ENCODE measurements at regions not wholly inside any gene's neighbourhood (a gene's known extent, or its start where the extent isn't known, plus 50 kb on each side); places are given as distances from the start of the nearest gene placed in this dataset.

- H4K20me1 ChIP-seq (replicated peaks in 1 of 2; ENCODE audit: control insufficient read depth in 1 of 2, insufficient read depth in 2 of 2, low read length in 2 of 2), result no peaks in the 10 kb centered on the region
- FAIRE-seq, result no peak
- no peak overlapping the region for H3K23ac ChIP-seq (ENCODE audit: insufficient read length)
- H3K27ac ChIP-seq (ENCODE audit: low read depth, low read length), result no peak overlapping the region
- ChIA-PET CTCF (ENCODE audit: partially characterized antibody) (interaction anchor here (0.7 to 7.9 kb wide), 13 partner anchors 15 to 1389 kb away, joined by 3 to 103 read pairs (median 5); partner anchors contain the start of gene EDN1), POLR2A (ENCODE audit: partially characterized antibody) (no interaction called here)
- H3K36me3 ChIP-seq (ENCODE audit: control insufficient read depth in 2 of 4, insufficient read depth in 4 of 4, low read length in 3 of 4), result no peaks in the 10 kb centered on the region
- H3K23me2 ChIP-seq (ENCODE audit: low read depth, low read length), result no peaks in the 10 kb centered on the region
- no peak overlapping the region for H2AK5ac ChIP-seq (ENCODE audit: low read depth, low read length)
- no peak overlapping the region for H3K4me2 ChIP-seq (ENCODE audit: insufficient read depth in 1 of 2, low read depth in 2 of 2, low read length in 2 of 2)
- no peaks in the 10 kb centered on the region for H3K79me2 ChIP-seq (ENCODE audit: control insufficient read depth in 1 of 2, insufficient read depth in 2 of 2, low read length in 2 of 2)
- no peak overlapping the region for H3K56ac ChIP-seq (replicated peaks; ENCODE audit: insufficient read length, low read depth, low read length)
- no peak overlapping the region for H3K18ac ChIP-seq (ENCODE audit: extremely low read depth, low read length)
- peaks cover 0 to 4% (median under 1%) of the 10 kb centered on the region in 4 experiments; a peak in 2 of 7 replicates for H3K4me1 ChIP-seq (replicated peaks in 1 of 4; ENCODE audit: control insufficient read depth in 3 of 4, insufficient read depth in 4 of 4, low read length in 3 of 4)
- no peak overlapping the region for H2BK20ac ChIP-seq (ENCODE audit: low read length)
- H3K79me1 ChIP-seq (ENCODE audit: low read depth, low read length), result no peaks in the 10 kb centered on the region
- no peak overlapping the region for H3K14ac ChIP-seq (ENCODE audit: insufficient read length)
- no peak overlapping the region for H3K4ac ChIP-seq (replicated peaks; ENCODE audit: insufficient read length, low read depth, low read length)
- H3K9me3 ChIP-seq (ENCODE audit: insufficient read depth in 2 of 2, low read depth in 1 of 2, low read length in 1 of 2), result no peaks in the 10 kb centered on the region
- no peak for DNase-seq (ENCODE audit: low read depth in 1 of 2, low spot score in 2 of 2)
- no peak overlapping the region for H3K4me3 ChIP-seq (ENCODE audit: extremely low read depth in 1 of 4, insufficient read depth in 2 of 4, low read depth in 3 of 4, low read length in 4 of 4)
- no peak overlapping the region for H2BK5ac ChIP-seq (ENCODE audit: low read depth, low read length)
- H2AFZ ChIP-seq (ENCODE audit: low read length), result no peak overlapping the region
- no peak overlapping the region for H4K5ac ChIP-seq (ENCODE audit: insufficient read length, low read depth, low read length)
- H3K9ac ChIP-seq (replicated peaks in 1 of 4; ENCODE audit: extremely low read depth in 1 of 4, low read depth in 3 of 4, low read length in 3 of 4), result no peak overlapping the region
- H2BK120ac ChIP-seq (replicated peaks; ENCODE audit: low read depth, low read length), result no peak overlapping the region
- H3K27me3 ChIP-seq (replicated peaks in 1 of 4; ENCODE audit: control insufficient read depth in 3 of 4, extremely low read depth in 1 of 4, insufficient read depth in 3 of 4, low read length in 3 of 4), result no peaks in the 10 kb centered on the region
- no peak overlapping the region for H4K91ac ChIP-seq (replicated peaks; ENCODE audit: insufficient read length, low read length)
- H4K8ac ChIP-seq (ENCODE audit: extremely low read depth, insufficient read depth, low read length), result no peak overlapping the region
- no peak overlapping the region for H2BK15ac ChIP-seq (ENCODE audit: low read length)
- no peak overlapping the region for H2BK12ac ChIP-seq (ENCODE audit: low read depth, low read length)
- 82% methylated on average over 8 of the region's 8 CpGs; no CpG with 5 or more reads in 1 of the 2 experiments for WGBS, 2 experiments (ENCODE audit: extremely low coverage in 1 of 2, insufficient coverage in 1 of 2, insufficient read length in 1 of 2, insufficient replicate concordance in 2 of 2, low coverage in 1 of 2, low lambda C conversion rate in 2 of 2, missing lambda C conversion rate in 1 of 2)
- TF ChIP-seq HDAC6 (IDR thresholded peaks at IDR 0.05; ENCODE audit: low read depth, low read length) (no peak), CTBP2 (IDR thresholded peaks at IDR 0.05; ENCODE audit: borderline replicate concordance, insufficient read depth, insufficient read length, low read length) (no peak), SP1 (IDR thresholded peaks at IDR 0.05; ENCODE audit: low read depth, low read length) (no peak), CEBPB (IDR thresholded peaks at IDR 0.05; ENCODE audit: low read depth, low read length) (no peak), CREB1 (IDR thresholded peaks at IDR 0.05) (no peak), BRCA1 (IDR thresholded peaks at IDR 0.05; ENCODE audit: low read depth, low read length) (no peak), YY1 (IDR thresholded peaks at IDR 0.05; ENCODE audit: low read depth, low read length) (no peak), ASH2L (IDR thresholded peaks at IDR 0.05; ENCODE audit: low read length) (no peak), TEAD4 (IDR thresholded peaks at IDR 0.05; ENCODE audit: low read depth, low read length) (no peak), EP300 (IDR thresholded peaks at IDR 0.05; ENCODE audit: borderline replicate concordance in 1 of 2, low read depth in 2 of 2, low read length in 2 of 2) (no peak), SP4 (IDR thresholded peaks at IDR 0.05; ENCODE audit: low read length) (no peak), GABPA (IDR thresholded peaks at IDR 0.05; ENCODE audit: borderline replicate concordance, insufficient read depth, low read length) (no peak), SP2 (IDR thresholded peaks at IDR 0.05; ENCODE audit: low read length) (no peak), RFX5 (IDR thresholded peaks at IDR 0.05; ENCODE audit: borderline replicate concordance, low read depth, low read length) (no peak)
These were observed 108.3 kb upstream of the PHACTR1 start for GRCh38 chr6:12608016-12608860.

Data from H1 (cell line).